WTC11 (cell line): ENCODE measurements at regions not wholly inside any gene's neighbourhood (a gene's known extent, or its start where the extent isn't known, plus 50 kb on each side); places are given as distances from the start of the nearest gene placed in this dataset.

ENCODE experiments used
- ATAC-seq: fragments of 200-7000 bp; cut with Tn5 transposase; 2 replicates; pipeline ENCODE4 v1.10.0; 2021; ENCODE audit warnings: mild to moderate bottlenecking, moderate library complexity
- CTCF ChIA-PET: fragments of 300-600 bp; sonication (Branson Sonifier 250); formaldehyde crosslinking; loops from one replicate; lab custom pipeline; 2021; ENCODE audit warnings: antibody characterized with exemption; lab: Charles Lee
- POLR2A ChIA-PET: fragments of 350-600 bp; sonication (Branson Sonifier 250); formaldehyde crosslinking; loops from one replicate; lab custom pipeline; 2021; ENCODE audit warnings: antibody characterized with exemption; lab: Charles Lee
- DNase-seq: peaks from one replicate; pipeline ENCODE4 v3.0.0; 2021; ENCODE audit warnings: low spot score
- H3K27ac Mint-ChIP-seq: 2 replicates; pipeline ENCODE4 v1.8.0; 2021; ENCODE audit warnings: mixed read lengths
- H3K27me3 Mint-ChIP-seq: 2 replicates; pipeline ENCODE4 v1.8.0; 2021; ENCODE audit warnings: low read depth, mild to moderate bottlenecking, moderate library complexity, mixed read lengths
- H3K36me3 Mint-ChIP-seq: 2 replicates; pipeline ENCODE4 v1.8.0; 2021; ENCODE audit warnings: mixed read lengths
- H3K4me1 Mint-ChIP-seq: 2 replicates; pipeline ENCODE4 v1.8.0; 2022; ENCODE audit warnings: mixed read lengths
- H3K4me3 Mint-ChIP-seq: 2 replicates; pipeline ENCODE4 v1.8.0; 2021; ENCODE audit warnings: mild to moderate bottlenecking, moderate library complexity, mixed read lengths
- H3K9me3 Mint-ChIP-seq: 2 replicates; pipeline ENCODE4 v1.8.0; 2021; ENCODE audit warnings: mixed read lengths
- CBFB ChIP-seq: sonication (generic); formaldehyde crosslinking; IDR thresholded peaks from 2 replicates; pipeline ENCODE4 v1.8.1; 2022; ENCODE audit warnings: mild to moderate bottlenecking, low read depth, missing genetic modification reagents
- CREM ChIP-seq: sonication (generic); formaldehyde crosslinking; IDR thresholded peaks from 2 replicates; pipeline ENCODE4 v1.8.1; 2022; ENCODE audit warnings: mild to moderate bottlenecking, missing genetic modification reagents, moderate library complexity
- ELF4 ChIP-seq: sonication (generic); formaldehyde crosslinking; IDR thresholded peaks from 2 replicates; pipeline ENCODE4 v1.8.1; 2022; ENCODE audit warnings: low read depth, mild to moderate bottlenecking, moderate library complexity, missing genetic modification reagents
- GRHL2 ChIP-seq: fragments of 250-450 bp; sonication (Bioruptor Pico); IDR thresholded peaks from 2 replicates; pipeline ENCODE4 v1.8.0; 2022; ENCODE audit warnings: mild to moderate bottlenecking, moderate library complexity; ENCODE audit not compliant: insufficient replicate concordance, severe bottlenecking
- GTF2I ChIP-seq: fragments of 250-450 bp; sonication (Bioruptor Pico); conservative IDR thresholded peaks from 2 replicates; pipeline ENCODE4 v1.4.0; 2021; ENCODE audit warnings: mild to moderate bottlenecking
- HMGA2 ChIP-seq: fragments of 250-450 bp; sonication (Bioruptor Pico); IDR thresholded peaks from 2 replicates; pipeline ENCODE4 v1.4.0; 2021; ENCODE audit warnings: mild to moderate bottlenecking, moderate library complexity
- IRF1 ChIP-seq: sonication (generic); formaldehyde crosslinking; IDR thresholded peaks from 2 replicates; pipeline ENCODE4 v1.8.0; 2023; ENCODE audit warnings: missing genetic modification reagents
- JAZF1 ChIP-seq: fragments of 250-450 bp; sonication (Bioruptor Pico); IDR thresholded peaks from 2 replicates; pipeline ENCODE4 v1.9.0; 2021; ENCODE audit warnings: moderate library complexity, mild to moderate bottlenecking, inconsistent platforms
- JUN ChIP-seq: sonication (generic); formaldehyde crosslinking; IDR thresholded peaks from 2 replicates; pipeline ENCODE4 v1.8.0; 2023; ENCODE audit warnings: mild to moderate bottlenecking, missing genetic modification reagents
- KAT7 ChIP-seq: sonication (generic); formaldehyde crosslinking; IDR thresholded peaks from 2 replicates; pipeline ENCODE4 v1.8.1; 2023; ENCODE audit warnings: missing genetic modification reagents, mild to moderate bottlenecking, borderline replicate concordance
- NR3C1 ChIP-seq: sonication (generic); formaldehyde crosslinking; conservative IDR thresholded peaks from 2 replicates; pipeline ENCODE4 v1.8.1; 2023; ENCODE audit warnings: low read depth, mild to moderate bottlenecking, missing genetic modification reagents
- RORB ChIP-seq: fragments of 250-450 bp; sonication (Bioruptor Pico); IDR thresholded peaks from 2 replicates; pipeline ENCODE4 v1.9.0; 2021; ENCODE audit warnings: mild to moderate bottlenecking
- SMAD3 ChIP-seq: sonication (generic); formaldehyde crosslinking; IDR thresholded peaks from 2 replicates; pipeline ENCODE4 v1.8.0; 2022; ENCODE audit warnings: missing genetic modification reagents, mild to moderate bottlenecking, borderline replicate concordance
- SMAD4 ChIP-seq: sonication (generic); formaldehyde crosslinking; IDR thresholded peaks from 2 replicates; pipeline ENCODE4 v1.8.0; 2022; ENCODE audit warnings: mild to moderate bottlenecking, missing genetic modification reagents
- SP1 ChIP-seq: sonication (generic); formaldehyde crosslinking; conservative IDR thresholded peaks from 2 replicates; pipeline ENCODE4 v1.8.1; 2022; ENCODE audit warnings: missing genetic modification reagents
- TCF7 ChIP-seq: sonication (generic); formaldehyde crosslinking; IDR thresholded peaks from 2 replicates; pipeline ENCODE4 v1.8.0; 2022; ENCODE audit warnings: mild to moderate bottlenecking, low read depth, missing genetic modification reagents, moderate library complexity
- TEAD1 ChIP-seq: sonication (generic); formaldehyde crosslinking; IDR thresholded peaks from 2 replicates; pipeline ENCODE4 v1.8.0; 2022; ENCODE audit warnings: mild to moderate bottlenecking, missing genetic modification reagents
- ZBTB21 ChIP-seq: sonication (generic); formaldehyde crosslinking; IDR thresholded peaks from 2 replicates; pipeline ENCODE4 v1.8.1; 2023; ENCODE audit warnings: mild to moderate bottlenecking, missing genetic modification reagents, borderline replicate concordance
- ZNF219 ChIP-seq: sonication (generic); formaldehyde crosslinking; IDR thresholded peaks from 2 replicates; pipeline ENCODE4 v1.8.0; 2023; ENCODE audit warnings: missing genetic modification reagents, mild to moderate bottlenecking, borderline replicate concordance
- ZNF423 ChIP-seq: fragments of 250-450 bp; sonication (Bioruptor Pico); IDR thresholded peaks from 2 replicates; pipeline ENCODE4 v2.1.2; 2022; ENCODE audit warnings: mild to moderate bottlenecking, moderate library complexity
- TF ChIP-seq, protein P1 (sequence below): sonication (generic); formaldehyde crosslinking; IDR thresholded peaks from 2 replicates; pipeline ENCODE4 v1.8.1; 2023; ENCODE audit warnings: mild to moderate bottlenecking, missing genetic modification reagents, moderate library complexity
- TF ChIP-seq, protein P2 (sequence below): sonication (generic); formaldehyde crosslinking; IDR thresholded peaks from 2 replicates; pipeline ENCODE4 v1.8.1; 2023; ENCODE audit warnings: mild to moderate bottlenecking, missing genetic modification reagents
- TF ChIP-seq, protein P3 (sequence below): sonication (generic); formaldehyde crosslinking; IDR thresholded peaks from 2 replicates; pipeline ENCODE4 v1.8.1; 2023; ENCODE audit warnings: mild to moderate bottlenecking, moderate library complexity, missing genetic modification reagents

DNA sequence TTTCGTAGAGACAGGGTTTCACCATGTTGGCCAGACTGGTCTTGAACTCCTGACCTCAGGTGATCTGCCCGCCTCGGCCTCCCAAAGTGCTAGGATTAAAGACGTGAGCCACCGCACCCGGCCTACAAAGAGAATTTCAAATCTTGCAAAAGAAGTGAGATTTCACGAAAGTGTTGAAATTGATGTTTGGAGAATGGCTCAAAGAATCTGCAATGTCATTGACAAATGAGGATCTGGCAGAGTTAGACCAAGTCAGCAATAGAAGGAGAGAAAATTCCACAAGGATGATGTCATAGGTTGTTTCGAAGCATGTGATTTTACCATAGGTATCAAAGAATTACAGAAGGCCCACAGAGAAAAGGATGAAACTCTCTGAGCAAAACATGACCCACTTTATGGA lies 71.7 kb downstream of the LYZL2 start:
- POLR2A ChIA-PET: interaction anchor here (0.7 kb wide), 1 partner anchor 608 kb away, joined by 5 read pairs; no protein-coding TSS in a partner anchor
- CTCF ChIA-PET: interaction anchor here (0.7 to 1.1 kb wide), 3 partner anchors 23 to 198 kb away, joined by 3 to 6 read pairs (median 3); no protein-coding TSS in a partner anchor
- DNase-seq: no peak
- Mint-ChIP-seq H3K4me1 (peaks cover 44% of the 10 kb centered on the region), H3K27me3 (no peaks in the 10 kb centered on the region), H3K27ac (peak overlapping the region; percentile 78), H3K36me3 (no peaks in the 10 kb centered on the region), H3K9me3 (no peaks in the 10 kb centered on the region), H3K4me3 (no peak overlapping the region)
- TF ChIP-seq SP1 (CRISPR knock-in tag) (no peak), CREM (CRISPR knock-in tag) (no peak), SMAD4 (no peak), ELF4 (CRISPR knock-in tag) (no peak), KAT7 (CRISPR knock-in tag) (no peak), RORB (CRISPR knock-in tag) (no peak), ZBTB21 (CRISPR knock-in tag) (no peak), JAZF1 (CRISPR knock-in tag) (no peak), ZNF423 (no peak), GRHL2 (CRISPR knock-in tag) (no peak), SMAD3 (CRISPR knock-in tag) (no peak), CBFB (CRISPR knock-in tag) (no peak), TEAD1 (no peak), GTF2I (CRISPR knock-in tag) (no peak), HMGA2 (CRISPR knock-in tag) (no peak)
- TF ChIP-seq, protein P1, sequence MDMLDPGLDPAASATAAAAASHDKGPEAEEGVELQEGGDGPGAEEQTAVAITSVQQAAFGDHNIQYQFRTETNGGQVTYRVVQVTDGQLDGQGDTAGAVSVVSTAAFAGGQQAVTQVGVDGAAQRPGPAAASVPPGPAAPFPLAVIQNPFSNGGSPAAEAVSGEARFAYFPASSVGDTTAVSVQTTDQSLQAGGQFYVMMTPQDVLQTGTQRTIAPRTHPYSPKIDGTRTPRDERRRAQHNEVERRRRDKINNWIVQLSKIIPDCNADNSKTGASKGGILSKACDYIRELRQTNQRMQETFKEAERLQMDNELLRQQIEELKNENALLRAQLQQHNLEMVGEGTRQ (CRISPR knock-in tag): no peak
- no peak for ATAC-seq

DNA sequence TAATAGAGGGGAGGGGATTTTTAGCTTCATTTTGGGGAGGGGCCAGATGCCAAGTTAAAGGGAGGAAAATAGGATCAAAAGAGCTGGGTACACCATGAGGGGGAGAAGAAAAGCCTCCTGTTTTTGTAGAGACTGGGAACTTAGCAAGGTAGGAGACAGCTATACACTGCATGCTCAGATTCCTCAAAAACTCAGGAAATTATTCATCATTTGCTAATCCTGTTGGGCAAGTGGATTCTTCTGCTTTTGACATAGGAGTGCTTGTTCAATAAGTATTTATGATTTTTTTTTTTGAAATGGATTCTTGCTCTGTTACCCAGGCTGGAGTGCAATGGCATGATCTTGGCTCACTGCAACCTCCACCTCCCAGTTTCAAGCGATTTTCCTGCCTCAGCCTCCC lies 73.4 kb downstream of the LYZL2 start:
- Mint-ChIP-seq H3K4me1 (peaks cover 51% of the 10 kb centered on the region), H3K4me3 (no peak overlapping the region), H3K27me3 (no peaks in the 10 kb centered on the region), H3K36me3 (no peaks in the 10 kb centered on the region), H3K9me3 (no peaks in the 10 kb centered on the region), H3K27ac (0 out of 2 replicates have a peak overlapping the region, but pooled peaks have one; percentile 13)
- POLR2A ChIA-PET: no interaction called here
- no peak for DNase-seq
- CTCF ChIA-PET: interaction anchor here (0.6 to 1.2 kb wide), 4 partner anchors 25 to 35 kb away, joined by 3 to 5 read pairs (median 3); no protein-coding TSS in a partner anchor
- no peak for ATAC-seq
- TF ChIP-seq, protein P2, sequence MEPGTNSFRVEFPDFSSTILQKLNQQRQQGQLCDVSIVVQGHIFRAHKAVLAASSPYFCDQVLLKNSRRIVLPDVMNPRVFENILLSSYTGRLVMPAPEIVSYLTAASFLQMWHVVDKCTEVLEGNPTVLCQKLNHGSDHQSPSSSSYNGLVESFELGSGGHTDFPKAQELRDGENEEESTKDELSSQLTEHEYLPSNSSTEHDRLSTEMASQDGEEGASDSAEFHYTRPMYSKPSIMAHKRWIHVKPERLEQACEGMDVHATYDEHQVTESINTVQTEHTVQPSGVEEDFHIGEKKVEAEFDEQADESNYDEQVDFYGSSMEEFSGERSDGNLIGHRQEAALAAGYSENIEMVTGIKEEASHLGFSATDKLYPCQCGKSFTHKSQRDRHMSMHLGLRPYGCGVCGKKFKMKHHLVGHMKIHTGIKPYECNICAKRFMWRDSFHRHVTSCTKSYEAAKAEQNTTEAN (CRISPR knock-in tag): no peak
- no peak for TF ChIP-seq IRF1 (CRISPR knock-in tag)
- TF ChIP-seq JUN: no peak
- TF ChIP-seq JAZF1 (CRISPR knock-in tag): no peak
- no peak for TF ChIP-seq TCF7 (CRISPR knock-in tag)
- no peak for TF ChIP-seq SP1 (CRISPR knock-in tag)
- TF ChIP-seq, protein P3, sequence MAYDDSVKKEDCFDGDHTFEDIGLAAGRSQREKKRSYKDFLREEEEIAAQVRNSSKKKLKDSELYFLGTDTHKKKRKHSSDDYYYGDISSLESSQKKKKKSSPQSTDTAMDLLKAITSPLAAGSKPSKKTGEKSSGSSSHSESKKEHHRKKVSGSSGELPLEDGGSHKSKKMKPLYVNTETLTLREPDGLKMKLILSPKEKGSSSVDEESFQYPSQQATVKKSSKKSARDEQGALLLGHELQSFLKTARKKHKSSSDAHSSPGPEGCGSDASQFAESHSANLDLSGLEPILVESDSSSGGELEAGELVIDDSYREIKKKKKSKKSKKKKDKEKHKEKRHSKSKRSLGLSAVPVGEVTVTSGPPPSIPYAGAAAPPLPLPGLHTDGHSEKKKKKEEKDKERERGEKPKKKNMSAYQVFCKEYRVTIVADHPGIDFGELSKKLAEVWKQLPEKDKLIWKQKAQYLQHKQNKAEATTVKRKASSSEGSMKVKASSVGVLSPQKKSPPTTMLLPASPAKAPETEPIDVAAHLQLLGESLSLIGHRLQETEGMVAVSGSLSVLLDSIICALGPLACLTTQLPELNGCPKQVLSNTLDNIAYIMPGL (CRISPR knock-in tag): no peak
- TF ChIP-seq NR3C1 (CRISPR knock-in tag): no peak
- no peak for TF ChIP-seq ZNF219 (CRISPR knock-in tag)
- no peak for TF ChIP-seq TEAD1
- TF ChIP-seq, all 79 proteins: peak for 0
